ENCODE measurements at regions not wholly inside any gene's neighbourhood (a gene's known extent, or its start where the extent isn't known, plus 50 kb on each side); places are given as distances from the start of the nearest gene placed in this dataset.

DNA sequence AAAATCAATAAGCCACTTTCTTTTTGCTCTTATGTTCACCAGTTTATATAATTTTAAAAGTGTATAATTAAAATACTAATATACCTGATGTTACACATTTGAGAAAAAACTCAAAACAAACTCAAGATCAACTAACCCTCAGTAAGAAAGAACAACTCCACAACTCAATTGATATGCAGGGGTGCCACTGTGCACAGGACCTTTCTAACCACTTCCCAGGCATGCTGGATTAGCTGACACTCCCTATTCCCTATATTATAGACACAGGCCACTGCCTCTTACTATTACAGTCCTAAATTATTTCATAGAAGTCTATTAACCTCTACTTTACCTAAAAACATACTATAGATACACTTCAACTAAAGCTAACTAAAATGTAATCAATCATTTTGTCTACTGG, 191.7 kb upstream of the KRR1 start:
- Histone ChIP-seq H3K27ac (ENCODE audit: poor library complexity, severe bottlenecking) (no peak overlapping the region), H3K36me3 (ENCODE audit: low read depth) (no peaks in the 10 kb centered on the region), H3K4me1 (ENCODE audit: insufficient read depth, poor library complexity, severe bottlenecking) (peaks cover 14% of the 10 kb centered on the region)

DNA sequence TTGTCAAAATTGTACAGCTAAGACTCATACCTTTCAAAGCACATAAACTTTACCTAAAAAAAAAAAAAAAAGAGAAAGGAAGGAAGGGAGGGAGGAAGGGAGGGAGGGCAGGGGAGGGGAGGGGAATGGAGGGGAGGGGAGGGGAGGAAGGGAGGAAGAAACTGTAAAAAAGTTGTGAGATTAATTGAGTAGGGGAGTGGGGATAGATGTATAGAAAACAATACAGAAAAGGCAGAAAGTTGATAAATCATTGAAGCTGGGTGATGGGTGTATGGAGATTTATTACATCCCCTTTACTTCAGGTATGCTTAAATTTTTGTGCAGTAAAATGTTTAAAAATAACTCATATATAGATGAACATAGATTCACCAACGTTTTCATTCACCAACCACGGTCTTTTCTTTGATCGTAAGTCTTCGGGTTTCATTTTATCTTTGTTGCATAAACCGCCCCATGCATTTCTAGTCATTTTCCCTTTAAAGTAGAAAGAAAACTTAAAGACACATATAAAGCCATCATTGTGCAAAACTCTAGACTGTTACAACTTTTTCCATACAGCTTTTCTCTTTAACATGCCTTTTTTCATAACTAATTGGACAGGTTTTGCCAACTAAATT, 191.2 kb upstream of the KRR1 start:
- Histone ChIP-seq H3K27me3 (ENCODE audit: insufficient read depth, poor library complexity, severe bottlenecking) (no peaks in the 10 kb centered on the region), H3K9me3 (ENCODE audit: severe bottlenecking) (no peaks in the 10 kb centered on the region), H3K4me1 (ENCODE audit: insufficient read depth, poor library complexity, severe bottlenecking) (peaks cover 14% of the 10 kb centered on the region), H3K27ac (ENCODE audit: poor library complexity, severe bottlenecking) (no peak overlapping the region), H3K36me3 (ENCODE audit: low read depth) (no peaks in the 10 kb centered on the region), H3K4me3 (ENCODE audit: severe bottlenecking) (no peak overlapping the region)
- TF ChIP-seq, protein P1, sequence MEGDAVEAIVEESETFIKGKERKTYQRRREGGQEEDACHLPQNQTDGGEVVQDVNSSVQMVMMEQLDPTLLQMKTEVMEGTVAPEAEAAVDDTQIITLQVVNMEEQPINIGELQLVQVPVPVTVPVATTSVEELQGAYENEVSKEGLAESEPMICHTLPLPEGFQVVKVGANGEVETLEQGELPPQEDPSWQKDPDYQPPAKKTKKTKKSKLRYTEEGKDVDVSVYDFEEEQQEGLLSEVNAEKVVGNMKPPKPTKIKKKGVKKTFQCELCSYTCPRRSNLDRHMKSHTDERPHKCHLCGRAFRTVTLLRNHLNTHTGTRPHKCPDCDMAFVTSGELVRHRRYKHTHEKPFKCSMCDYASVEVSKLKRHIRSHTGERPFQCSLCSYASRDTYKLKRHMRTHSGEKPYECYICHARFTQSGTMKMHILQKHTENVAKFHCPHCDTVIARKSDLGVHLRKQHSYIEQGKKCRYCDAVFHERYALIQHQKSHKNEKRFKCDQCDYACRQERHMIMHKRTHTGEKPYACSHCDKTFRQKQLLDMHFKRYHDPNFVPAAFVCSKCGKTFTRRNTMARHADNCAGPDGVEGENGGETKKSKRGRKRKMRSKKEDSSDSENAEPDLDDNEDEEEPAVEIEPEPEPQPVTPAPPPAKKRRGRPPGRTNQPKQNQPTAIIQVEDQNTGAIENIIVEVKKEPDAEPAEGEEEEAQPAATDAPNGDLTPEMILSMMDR (IDR thresholded peaks at IDR 0.05; ENCODE audit: poor library complexity, severe bottlenecking), result no peak
- ATAC-seq (ENCODE audit: low read depth) (no peak), DNase-seq (ENCODE audit: low spot score) (no peak)

More for the DNA sequence above, 191.7 kb upstream of the KRR1 start:
- Histone ChIP-seq H3K4me3 (ENCODE audit: severe bottlenecking) (no peak overlapping the region), H3K9me3 (ENCODE audit: severe bottlenecking) (no peaks in the 10 kb centered on the region), H3K27me3 (ENCODE audit: insufficient read depth, poor library complexity, severe bottlenecking) (no peaks in the 10 kb centered on the region)
- no peak for ATAC-seq (ENCODE audit: low read depth)
- no peak for DNase-seq (ENCODE audit: low spot score)
- TF ChIP-seq, protein P1 (IDR thresholded peaks at IDR 0.05; ENCODE audit: poor library complexity, severe bottlenecking), result no peak

DNA sequence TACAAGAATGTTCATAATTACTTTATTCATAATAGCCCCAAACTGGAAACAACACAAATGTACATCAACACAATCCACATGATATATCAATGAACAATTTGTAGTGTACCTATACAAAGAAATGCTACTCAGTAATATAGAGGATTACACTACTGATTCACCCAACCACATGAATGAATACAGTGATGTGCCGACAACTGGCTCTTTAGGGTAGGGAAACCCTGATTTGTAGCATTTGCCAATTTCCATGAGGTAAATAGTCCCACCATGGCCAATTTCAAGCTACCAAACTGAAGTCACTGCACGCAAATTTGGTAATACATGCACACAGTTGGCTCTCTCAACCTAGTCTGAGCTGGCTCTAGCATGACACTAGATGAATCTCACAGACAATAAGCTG, 190.4 kb upstream of the KRR1 start:
- Histone ChIP-seq H3K4me3 (ENCODE audit: severe bottlenecking) (no peak overlapping the region), H3K27ac (ENCODE audit: poor library complexity, severe bottlenecking) (no peak overlapping the region), H3K36me3 (ENCODE audit: low read depth) (no peaks in the 10 kb centered on the region), H3K9me3 (ENCODE audit: severe bottlenecking) (no peaks in the 10 kb centered on the region), H3K27me3 (ENCODE audit: insufficient read depth, poor library complexity, severe bottlenecking) (no peaks in the 10 kb centered on the region), H3K4me1 (ENCODE audit: insufficient read depth, poor library complexity, severe bottlenecking) (peaks cover 9% of the 10 kb centered on the region)
- ATAC-seq (ENCODE audit: low read depth), result no peak
- TF ChIP-seq, protein P1 (IDR thresholded peaks at IDR 0.05; ENCODE audit: poor library complexity, severe bottlenecking), result no peak
- no peak for DNase-seq (ENCODE audit: low spot score)

DNA sequence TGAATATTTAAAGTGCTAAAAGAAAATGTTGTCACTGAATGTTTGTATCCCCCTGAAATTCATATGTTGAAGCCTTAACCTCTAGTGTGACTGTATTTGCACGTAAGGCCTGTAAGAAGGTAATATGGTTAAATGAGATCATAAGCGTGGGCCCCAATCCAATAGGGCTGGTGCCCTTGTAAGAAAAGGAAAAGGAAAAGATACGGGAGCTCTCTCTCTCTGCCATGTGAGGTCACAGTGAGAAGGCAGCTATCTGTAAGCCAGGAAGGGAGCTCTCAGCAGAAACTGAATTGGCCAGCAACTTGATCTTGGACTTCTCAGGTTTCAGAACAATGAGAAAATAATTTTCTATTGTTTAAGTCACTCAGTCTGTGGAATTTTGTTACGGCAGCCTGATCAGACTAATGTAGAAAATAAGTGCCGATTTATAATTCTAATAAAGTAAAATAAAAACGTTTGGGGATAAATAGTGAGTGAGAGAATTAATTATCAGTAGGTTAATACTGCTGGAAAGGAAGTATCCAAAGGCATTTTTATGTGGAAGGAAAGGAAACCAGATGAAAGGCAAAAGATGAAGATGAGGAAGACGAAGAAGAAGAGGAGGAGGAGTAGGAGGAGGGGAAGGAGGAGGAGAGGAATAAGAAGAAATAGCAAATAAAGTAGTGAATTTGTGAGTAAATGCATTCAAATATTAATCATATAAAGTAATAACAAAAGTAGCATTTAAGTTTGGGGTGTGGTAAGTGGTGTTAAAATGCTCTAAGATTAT, 188.5 kb upstream of the KRR1 start:
- no peak for DNase-seq (ENCODE audit: low spot score)
- H3K9me3 ChIP-seq (ENCODE audit: severe bottlenecking), result no peaks in the 10 kb centered on the region
- H3K27me3 ChIP-seq (ENCODE audit: insufficient read depth, poor library complexity, severe bottlenecking), result no peaks in the 10 kb centered on the region

More for the DNA sequence above, 188.5 kb upstream of the KRR1 start:
- Histone ChIP-seq H3K27ac (ENCODE audit: poor library complexity, severe bottlenecking) (no peak overlapping the region), H3K4me1 (ENCODE audit: insufficient read depth, poor library complexity, severe bottlenecking) (peaks cover 4% of the 10 kb centered on the region), H3K4me3 (ENCODE audit: severe bottlenecking) (no peak overlapping the region), H3K36me3 (ENCODE audit: low read depth) (no peaks in the 10 kb centered on the region)
- no peak for ATAC-seq (ENCODE audit: low read depth)
- TF ChIP-seq, protein P1 (IDR thresholded peaks at IDR 0.05; ENCODE audit: poor library complexity, severe bottlenecking), result no peak
